HG03439 (cell line): ENCODE measurements at regions not wholly inside any gene's neighbourhood (a gene's known extent, or its start where the extent isn't known, plus 50 kb on each side); places are given as distances from the start of the nearest gene placed in this dataset.
"Not testable (repeated sequence)": the region's sequence is repeated elsewhere in the genome, so short reads cannot be mapped to it uniquely, and the experiment has no call there.

ENCODE experiments used
- ATAC-seq: cut with Tn5 transposase; IDR thresholded peaks from one replicate; pipeline ENCODE4 v1.9.1; 2021; ENCODE audit warnings: mild to moderate bottlenecking, moderate library complexity; ENCODE audit not compliant: unreplicated experiment

DNA sequence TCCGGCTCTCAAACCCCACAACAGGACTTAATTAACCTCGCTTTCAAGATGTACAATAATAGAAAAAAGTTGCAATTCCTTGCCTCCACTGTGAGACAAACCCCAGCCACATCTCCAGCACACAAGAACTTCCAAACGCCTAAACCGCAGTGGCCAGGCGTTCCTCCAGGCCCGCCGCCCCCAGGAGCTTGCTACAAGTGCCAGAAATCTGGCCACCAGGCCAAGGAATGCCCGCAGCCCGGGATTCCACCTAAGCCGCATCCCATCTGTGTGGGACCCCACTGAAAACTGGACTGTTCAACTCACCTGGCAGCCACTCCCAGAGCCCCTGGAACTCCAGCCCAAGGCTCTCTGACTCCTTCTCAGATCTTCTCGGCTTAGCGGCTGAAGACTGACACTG is 262.5 kb downstream of the SMARCA2 start:
- not testable (repeated sequence) for ATAC-seq

DNA sequence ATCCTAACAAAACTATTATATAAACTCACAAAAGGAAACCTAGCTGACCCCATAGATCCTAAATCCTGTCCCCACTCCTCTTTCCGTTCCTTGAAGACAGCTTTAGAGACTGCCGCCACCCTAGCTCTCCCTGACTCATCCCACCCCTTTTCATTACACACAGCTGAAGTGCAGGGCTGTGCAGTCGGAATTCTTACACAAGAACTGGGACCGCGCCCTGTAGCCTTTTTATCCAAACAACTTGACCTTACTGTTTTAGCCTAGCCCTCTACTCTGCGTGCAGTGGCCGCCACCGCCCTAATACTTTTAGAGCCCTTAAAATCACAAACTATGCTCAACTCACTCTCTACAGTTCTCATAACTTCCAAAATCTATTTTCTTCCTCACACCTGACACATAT is 264.0 kb downstream of the SMARCA2 start:
- not testable (repeated sequence) for ATAC-seq

DNA sequence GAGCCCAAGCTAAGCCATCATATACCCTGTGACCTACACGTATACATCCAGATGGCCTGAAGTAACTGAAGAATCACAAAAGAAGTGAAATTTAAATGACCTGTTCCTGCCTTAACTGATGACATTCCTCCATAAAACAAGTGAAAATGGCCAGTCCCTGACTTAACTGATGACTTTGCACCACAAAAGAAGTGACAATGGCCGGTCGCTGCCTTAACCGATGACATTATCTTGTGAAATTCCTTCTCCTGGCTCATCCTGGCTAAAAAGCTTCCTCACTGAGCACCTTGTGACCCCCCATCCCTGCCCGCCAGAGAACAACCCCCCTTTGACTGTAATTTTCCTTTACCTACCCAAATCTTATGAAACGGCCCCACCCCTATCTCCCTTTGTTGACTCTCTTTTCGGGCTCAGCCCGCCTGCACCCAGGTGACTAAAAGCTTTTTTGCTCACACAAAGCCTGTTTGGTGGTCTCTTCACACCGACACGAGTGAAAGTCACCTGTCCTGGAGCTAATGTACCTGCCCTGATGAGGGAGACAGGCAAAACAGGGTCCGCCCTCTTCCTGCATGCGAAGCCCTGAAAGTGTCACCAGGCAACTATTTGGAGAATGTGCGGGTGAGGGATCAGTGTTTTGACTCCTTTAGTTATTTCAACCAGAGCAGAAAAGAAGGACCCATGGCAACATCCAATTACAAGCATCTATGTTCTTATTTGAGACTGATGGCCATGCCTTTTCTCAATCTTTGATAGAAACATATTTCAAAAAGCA is 266.1 kb downstream of the SMARCA2 start:
- no peak for ATAC-seq

DNA sequence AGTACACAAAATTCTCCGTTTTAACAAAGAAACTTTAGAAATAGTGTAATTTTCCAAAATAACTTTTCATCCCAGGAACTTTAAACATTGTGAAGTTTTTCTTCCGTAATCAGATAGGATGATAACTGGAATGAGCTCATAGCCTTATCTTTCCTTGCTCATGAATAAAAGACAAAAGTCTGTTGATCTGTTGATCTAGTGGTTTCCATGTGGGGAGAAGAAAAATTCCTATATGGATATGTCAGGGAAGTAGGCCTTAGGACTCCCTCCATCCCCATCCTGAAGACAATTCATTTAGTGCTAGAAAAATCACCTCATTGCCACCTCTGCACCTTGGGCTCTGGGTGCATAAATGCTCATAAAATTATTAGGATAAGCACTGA is 266.6 kb downstream of the SMARCA2 start:
- ATAC-seq = no peak

DNA sequence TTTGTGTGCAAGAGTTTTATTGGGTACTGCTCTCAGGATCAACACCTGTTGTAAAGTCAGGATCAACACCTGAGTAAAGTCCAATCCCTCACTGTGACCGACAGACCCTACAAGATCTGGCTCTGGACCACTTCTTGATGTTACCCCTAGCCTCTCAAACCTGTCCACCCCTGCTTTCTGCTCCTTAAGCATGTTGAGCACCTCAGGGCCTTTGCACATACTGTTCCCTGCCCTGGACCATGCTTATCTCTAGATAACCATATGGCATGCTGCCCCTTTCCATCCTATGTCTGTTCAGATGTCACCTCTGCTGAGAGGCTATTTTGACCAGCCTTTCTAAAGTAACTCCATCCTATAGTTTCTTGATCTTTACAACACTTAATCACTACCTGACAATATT is 269.6 kb downstream of the SMARCA2 start:
- no peak for ATAC-seq

DNA sequence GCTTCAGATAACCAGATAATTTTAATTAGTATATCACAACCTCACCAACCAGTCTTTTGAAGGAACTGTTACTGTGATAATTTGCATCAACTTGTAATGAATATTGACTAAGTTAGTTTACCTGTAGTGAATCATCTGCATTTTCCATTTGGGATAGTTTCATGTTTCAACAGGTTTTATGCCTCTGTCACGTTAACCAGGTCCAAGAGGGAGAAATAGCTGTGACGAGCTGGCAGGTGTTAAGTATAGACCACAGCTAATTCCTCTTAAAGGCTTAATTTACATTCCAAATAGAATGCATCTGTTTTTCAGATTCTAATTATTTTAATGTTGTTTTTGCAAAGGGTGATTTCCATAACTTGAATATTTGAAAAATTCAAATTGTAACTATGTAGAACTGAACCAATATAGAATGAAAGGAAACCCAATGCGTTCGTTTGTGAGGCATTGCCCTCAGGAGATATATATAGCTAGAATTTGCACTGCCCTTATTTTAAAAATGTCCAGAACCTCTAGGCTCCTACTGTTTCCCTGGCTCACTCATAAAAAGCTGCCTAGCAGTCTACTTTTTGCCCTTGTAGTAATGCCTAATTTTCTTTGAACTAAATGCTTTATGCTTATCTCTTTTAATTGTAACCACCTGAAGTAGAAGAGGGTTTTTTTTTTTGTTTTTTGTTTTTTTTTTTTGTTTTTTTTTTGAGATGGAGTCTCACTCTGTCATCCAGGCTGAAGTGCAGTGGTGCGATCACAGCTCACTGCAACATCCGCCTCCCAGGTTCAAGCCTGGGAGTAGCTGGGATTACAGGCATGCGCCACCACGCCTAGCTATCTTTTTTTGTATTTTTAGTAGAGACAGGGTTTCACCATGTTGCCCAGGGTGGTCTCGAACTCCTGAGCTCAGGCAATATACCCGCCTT is 270.5 kb downstream of the SMARCA2 start:
- no peak for ATAC-seq

DNA sequence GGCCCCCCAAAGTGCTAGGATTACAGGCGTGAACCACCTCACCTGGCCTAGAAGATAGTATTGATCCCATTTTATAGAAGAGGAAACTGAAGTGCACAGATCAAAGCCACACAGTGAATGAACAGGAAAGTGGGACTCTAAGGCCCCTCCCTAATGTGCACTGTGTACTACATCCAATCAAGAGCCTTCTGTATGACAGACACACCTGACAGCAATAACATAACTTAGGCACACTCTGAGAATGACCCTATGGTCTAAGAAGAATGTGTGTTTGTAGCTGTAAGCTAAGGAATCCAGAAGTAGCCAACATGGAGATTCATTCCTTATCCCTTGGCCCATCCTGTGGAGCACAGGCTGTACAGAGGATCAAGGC is 271.2 kb downstream of the SMARCA2 start:
- no peak for ATAC-seq

DNA sequence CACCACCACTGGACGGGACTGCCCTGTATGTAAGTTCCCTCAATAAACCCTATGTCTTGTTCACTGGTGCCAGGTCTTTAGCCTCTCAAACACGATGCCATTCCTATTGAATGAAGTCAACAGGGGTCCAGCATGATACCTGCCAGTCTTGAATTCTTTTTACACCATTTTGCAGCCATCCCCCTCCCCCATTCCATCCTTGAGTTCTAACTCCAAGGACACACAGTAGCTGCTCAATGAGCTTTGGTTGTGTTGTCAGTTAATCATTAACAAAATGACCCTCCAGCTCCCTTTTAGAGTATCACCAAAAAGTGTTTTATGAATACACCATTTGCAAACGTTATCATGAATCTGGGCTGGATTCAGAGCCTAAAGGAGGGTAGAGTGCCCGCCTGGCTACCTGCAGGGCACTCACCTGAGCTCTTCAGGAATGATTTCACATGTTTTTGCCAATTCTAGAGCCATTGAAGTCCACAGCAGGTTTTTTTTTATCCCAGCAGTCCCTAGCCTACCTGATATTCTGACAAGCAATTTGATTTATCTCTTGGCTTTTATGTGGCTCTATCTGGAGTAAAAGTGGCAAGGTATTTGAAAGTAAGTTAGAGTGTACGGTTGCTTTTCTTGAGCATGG is 271.8 kb downstream of the SMARCA2 start:
- no peak for ATAC-seq

DNA sequence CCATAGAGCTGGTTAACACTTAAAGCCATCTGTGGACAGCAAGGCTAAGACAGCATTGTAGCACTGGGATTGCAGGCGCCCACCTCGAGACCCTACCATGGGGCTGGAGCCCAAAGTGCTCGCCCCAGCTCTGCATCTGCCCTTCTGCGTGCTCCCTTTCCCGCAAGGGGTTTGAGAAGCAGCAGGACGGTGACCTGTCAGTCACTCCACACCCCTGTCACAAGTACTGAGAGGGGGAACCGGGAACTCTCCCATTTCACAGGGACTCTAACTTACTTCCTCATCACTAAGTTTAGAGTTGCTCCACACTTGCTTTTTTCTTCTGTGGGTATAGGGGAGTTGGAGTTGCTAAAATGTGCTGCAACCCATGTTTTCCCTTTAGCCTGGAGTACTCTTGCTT is 273.2 kb downstream of the SMARCA2 start:
- ATAC-seq = no peak

DNA sequence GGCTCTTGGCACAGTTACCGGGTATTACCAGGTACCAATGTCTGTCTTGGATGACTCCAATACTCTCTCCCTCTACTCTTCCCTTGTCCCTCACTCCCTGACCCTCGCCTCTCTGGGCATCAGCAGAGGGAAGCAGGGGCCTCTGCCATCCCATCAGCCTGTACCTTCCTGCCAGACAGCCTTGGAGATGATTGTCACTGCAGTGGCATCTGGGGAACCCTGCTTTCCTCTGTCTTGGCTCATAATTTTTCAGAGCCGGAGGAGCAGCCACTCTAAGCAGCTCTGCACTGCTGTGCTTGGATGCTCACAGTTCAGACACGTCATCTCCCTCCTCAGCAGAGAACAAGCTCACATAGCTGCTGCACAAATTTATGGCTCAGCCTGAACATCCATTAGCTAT is 274.1 kb downstream of the SMARCA2 start:
- ATAC-seq = no peak

DNA sequence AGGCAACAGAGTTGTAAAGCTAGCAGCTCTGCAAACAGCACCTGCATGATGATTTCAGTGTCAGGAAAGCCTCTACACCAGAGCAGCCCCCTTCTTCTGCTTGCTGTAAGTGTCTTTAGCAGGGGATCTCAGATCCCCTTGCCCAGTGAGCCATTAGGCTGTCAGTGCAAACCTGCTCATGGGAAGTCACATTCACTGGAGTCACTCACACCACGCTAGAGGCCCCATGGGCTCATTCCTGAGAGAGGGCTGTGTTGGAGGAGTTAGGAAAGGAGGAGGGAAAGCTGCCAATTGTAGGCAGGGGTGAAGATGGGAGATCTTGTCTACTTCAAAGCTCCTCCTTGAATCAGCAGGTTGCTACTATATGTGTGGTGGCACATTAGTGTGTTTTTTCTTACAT is 275.2 kb downstream of the SMARCA2 start:
- no peak for ATAC-seq

DNA sequence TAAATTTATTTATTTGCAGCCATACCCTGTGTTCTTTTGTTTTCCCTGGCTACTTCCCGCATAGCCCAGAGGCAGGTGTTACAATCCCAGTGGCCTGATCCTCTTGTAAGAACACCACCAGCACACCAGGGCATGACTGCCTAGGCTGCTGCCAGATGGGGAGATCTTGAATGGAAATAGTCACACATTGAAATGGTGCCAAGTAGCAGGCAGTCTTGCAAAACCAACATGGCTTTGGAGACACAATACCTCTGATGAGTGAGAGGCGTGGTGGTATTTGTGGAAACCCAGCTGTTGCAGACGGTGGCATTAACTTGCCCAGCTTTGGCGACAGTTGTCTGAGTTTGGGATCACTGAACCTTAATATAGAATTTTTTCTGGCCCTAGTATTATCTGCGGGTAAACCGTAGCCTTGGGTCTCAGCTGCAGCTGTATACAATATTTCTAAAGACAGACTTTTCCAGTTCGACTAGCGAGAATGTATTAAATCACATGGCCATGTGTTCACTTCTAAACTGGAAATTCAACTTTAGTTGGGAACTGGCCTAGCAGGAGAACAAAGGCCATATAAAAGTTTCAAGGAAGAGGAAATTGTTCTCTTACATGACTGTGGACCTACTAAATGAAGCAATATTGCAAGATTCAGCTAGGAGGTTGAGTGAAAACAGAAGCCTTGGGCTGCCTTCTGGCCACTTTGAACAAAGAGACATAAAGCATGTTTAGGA is 277.0 kb downstream of the SMARCA2 start:
- ATAC-seq = no peak

DNA sequence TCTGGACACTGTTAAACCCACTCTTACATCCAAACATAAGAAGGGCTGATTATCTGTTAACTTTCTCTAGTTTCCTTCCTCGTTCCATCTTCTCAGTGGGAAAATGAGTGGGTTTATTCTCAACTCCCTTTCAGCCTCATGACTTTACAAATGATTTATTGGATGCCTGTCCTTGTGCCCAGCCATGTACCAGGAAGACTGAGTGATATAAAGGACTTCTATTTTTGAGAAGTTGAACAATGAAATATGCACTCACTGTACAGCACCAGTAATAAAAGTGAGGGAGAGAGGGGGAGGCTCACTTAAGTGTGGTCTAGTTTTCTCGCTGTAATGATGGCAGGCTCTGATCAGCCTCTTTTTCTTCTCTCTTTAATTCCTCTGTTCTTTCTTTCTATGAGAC is 277.6 kb downstream of the SMARCA2 start:
- no peak for ATAC-seq

DNA sequence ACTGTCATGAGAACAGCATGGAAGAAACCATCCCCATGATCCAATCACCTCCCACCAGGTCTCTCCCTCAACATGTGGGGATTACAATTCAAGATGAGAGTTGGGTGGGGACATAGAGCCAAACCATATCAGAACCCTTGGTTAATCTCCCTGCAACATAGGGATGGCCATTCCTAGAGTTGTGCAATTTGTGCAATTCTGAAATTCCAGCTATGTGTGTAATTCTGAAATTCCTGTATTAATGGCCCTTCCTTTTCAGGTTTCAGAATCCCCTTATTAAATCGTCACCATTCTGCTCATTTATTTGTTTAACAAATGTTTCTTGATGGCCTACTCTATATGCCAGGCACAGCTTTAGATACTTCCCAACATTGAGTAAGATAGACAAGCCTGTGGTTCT is 282.6 kb downstream of the SMARCA2 start:
- ATAC-seq = no peak

DNA sequence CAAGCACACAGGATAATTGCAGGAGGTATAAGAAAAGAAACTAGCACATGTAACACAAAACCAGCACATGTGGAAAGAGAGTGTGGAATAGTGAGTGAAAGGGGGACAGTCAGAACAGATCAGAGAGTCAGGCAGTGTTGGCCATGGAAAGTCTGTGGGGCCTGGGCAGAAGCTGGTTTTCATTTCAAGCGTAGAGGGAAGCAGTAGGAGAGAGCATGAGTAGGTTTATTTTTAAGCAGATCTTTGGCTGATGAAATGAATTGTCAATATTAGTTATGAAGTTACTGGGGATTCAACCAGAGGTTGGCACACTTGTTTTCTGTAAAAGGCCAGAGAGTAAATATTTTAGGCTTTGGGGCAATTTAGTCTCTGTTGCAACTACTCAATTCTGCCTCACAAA is 283.1 kb downstream of the SMARCA2 start:
- no peak for ATAC-seq

DNA sequence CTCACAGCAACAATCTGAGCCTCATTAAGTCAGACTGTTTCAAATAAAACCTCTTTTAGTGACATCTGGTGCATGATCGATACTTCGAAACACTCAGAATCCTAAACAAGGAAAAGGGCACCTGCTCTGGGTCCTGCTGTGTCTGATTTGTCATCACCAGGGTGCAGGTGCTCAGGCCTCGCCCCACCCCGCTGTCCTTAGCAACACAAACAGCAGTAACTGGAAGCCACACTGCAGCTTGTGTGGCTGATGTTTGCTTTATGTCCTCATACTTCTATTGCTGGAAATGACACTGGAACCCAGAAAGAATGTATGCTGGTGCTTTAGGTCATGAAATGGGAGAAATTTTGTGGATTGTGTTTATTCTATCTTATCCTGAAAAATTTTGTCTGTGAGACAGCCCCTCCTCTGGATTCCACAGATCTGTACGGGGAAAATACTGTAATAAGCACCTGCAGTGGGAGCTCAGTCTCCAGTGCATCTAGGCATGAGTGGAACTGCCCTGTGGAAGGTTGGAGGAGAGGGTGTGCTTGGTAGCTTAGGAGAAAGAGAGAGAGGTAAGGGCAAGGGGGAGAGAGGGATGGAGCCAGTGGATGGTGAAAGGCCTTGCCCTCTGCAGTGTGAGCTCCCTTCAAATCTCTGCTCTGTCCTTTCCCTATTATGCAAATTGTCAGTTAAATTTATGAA is 284.2 kb downstream of the SMARCA2 start:
- no peak for ATAC-seq

DNA sequence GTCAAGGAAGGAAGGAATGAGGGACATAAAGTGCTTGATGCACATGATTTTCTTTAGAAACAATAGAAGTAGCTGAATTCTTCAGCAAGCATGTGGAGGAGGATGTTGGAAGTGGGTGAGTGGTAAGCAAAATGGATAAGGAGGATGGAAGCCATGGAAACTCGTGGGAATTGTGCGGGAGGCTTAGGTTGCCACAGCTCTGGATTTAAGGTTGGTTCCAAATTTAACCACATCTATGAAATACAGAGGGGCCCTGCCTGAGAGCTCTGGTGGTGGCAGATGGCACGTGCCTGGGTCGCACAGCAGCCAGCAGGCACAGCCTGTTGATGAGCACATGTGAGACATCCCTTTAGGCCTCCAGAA is 284.7 kb downstream of the SMARCA2 start:
- no peak for ATAC-seq

DNA sequence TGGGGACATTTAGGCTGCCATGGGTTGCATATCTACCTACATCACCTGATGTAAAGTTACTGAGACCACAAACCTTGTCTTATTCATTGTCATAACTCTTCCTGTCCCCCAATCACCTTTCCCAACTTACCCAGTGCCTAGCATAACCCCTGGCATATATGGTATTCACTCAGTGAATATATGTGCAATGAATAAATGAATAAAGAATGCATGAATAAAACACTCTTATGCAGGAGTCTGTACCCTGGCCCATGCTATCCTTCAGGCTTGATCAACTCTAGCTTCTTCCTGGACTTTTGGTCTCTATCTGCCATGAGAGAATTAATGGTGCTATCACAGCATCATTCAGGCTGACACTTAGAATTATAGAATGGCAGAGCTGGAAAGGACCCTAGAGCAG is 285.2 kb downstream of the SMARCA2 start:
- no peak for ATAC-seq

DNA sequence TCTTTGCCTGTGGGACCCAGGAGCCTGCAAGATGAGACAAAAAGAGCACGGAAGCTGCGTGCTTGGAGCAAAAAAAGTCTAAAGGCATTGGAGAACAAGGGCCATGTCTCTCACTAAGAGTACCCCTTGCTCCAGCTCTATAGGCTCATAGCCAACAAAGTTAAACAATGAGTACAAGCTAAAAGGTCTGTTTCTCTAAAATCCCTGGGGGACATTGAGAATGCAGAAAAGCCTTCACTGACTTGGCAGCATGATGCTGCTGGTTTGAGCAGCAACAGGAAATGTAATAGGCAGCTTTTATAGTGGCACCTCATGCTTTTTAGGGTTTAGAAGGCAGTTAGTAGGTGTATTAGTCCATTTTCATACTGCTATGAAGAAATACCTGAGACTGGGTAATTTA is 287.5 kb downstream of the SMARCA2 start:
- ATAC-seq = no peak

DNA sequence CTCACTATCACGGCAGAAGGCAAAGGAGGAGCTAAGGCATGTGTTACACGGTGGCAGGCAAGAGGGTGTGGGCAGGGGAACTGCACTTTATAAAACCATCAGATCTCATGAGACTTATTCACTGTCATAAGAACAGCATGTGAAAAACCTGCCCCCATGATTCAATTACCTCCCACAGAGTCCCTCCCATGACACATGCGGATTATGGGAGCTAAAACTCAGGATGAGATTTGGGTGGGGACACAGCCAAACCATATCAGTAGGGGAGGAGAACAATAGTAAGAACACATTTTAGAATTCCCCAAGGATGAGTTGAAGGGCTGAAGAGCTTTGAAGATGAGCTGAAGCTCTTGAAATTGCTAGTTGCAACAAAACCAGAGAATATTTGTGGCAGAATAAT is 287.9 kb downstream of the SMARCA2 start:
- no peak for ATAC-seq

DNA sequence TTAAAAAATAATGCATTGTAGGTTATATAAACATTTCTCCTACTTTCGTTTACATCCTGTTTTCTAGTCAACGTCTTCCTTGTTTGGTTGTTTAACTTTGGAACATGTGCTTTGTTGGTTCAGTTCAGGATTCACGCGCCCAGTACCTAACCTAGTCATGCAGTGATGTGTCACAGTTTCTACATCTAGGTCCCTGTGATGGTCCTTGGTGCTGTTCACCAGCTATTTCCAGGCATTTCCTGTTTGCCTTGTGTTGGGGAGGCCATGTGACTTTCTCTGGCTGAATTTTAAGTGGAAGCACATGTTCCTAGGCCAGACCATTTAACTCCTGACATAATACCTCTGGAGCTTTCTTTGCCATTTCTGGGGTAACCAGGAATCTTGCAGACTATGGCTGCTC is 292.3 kb downstream of the SMARCA2 start:
- ATAC-seq = no peak
